ENCODE measurements at regions not wholly inside any gene's neighbourhood (a gene's known extent, or its start where the extent isn't known, plus 50 kb on each side); places are given as distances from the start of the nearest gene placed in this dataset.

DNA sequence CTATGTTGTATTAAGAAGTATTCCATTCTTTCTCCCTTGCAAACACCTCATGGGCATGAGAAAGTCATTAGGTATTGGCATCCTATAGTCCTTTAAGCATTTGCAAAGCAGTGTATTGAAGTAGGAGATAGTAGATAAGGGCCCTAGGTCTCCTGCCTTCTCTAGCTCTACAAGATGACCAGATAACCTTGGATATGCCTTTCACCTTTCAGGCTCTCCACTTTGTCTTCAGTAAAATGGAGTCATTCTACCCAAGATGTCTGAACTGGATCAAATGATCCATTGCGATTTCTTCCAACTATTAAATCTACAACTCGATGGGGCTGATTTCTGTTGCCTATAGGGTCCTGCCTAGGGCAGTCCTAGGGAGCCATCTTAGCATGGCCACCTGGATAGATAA lies 132.1 kb upstream of the BTG1 start:
- TF ChIP-seq, protein P1, sequence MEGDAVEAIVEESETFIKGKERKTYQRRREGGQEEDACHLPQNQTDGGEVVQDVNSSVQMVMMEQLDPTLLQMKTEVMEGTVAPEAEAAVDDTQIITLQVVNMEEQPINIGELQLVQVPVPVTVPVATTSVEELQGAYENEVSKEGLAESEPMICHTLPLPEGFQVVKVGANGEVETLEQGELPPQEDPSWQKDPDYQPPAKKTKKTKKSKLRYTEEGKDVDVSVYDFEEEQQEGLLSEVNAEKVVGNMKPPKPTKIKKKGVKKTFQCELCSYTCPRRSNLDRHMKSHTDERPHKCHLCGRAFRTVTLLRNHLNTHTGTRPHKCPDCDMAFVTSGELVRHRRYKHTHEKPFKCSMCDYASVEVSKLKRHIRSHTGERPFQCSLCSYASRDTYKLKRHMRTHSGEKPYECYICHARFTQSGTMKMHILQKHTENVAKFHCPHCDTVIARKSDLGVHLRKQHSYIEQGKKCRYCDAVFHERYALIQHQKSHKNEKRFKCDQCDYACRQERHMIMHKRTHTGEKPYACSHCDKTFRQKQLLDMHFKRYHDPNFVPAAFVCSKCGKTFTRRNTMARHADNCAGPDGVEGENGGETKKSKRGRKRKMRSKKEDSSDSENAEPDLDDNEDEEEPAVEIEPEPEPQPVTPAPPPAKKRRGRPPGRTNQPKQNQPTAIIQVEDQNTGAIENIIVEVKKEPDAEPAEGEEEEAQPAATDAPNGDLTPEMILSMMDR (conservative IDR thresholded peaks at IDR 0.05) = no peak
- no peak for TF ChIP-seq ZFX (IDR thresholded peaks at IDR 0.05)
